Keratinocyte (primary cell): ENCODE measurements at regions not wholly inside any gene's neighbourhood (a gene's known extent, or its start where the extent isn't known, plus 50 kb on each side); places are given as distances from the start of the nearest gene placed in this dataset.
"Not testable (repeated sequence)": the region's sequence is repeated elsewhere in the genome, so short reads cannot be mapped to it uniquely, and the experiment has no call there.

Experiments used
- DNase-seq: peaks from one replicate; pipeline ENCODE4 v3.0.0-alpha.2; 2011; ENCODE audit warnings: low read depth, missing footprints, low spot score
- FAIRE-seq: peaks from 2 replicates; lab custom pipeline; 2011; peaks lifted over from hg19 to GRCh38; lab: Jason Lieb, UNC
- H2AFZ ChIP-seq: 2 replicates; pipeline ENCODE4 v1.6.0; 2012; ENCODE audit warnings: low read length, control low read depth, inconsistent platforms; ENCODE audit not compliant: control insufficient read depth
- H3K27ac ChIP-seq: 2 replicates; pipeline ENCODE4 v1.5.1; 2011; ENCODE audit warnings: low read length; ENCODE audit not compliant: control insufficient read depth, insufficient read depth
- H3K27me3 ChIP-seq: 3 replicates; pipeline ENCODE4 v1.6.0; 2011; ENCODE audit warnings: low read length; ENCODE audit not compliant: control insufficient read depth, insufficient read depth; ENCODE audit errors: extremely low read depth
- H3K36me3 ChIP-seq, 2 experiments: 2 replicates in 1 of 2; 3 replicates in 1 of 2; pipeline ENCODE4 v1.5.1; 2011; ENCODE audit warnings: low read length in 2 of 2, mild to moderate bottlenecking in 1 of 2; ENCODE audit not compliant: control insufficient read depth in 2 of 2, insufficient read depth in 2 of 2; ENCODE audit errors: extremely low read depth in 1 of 2
- H3K4me1 ChIP-seq: 3 replicates; pipeline ENCODE4 v1.5.1; 2011; ENCODE audit warnings: low read length; ENCODE audit not compliant: control insufficient read depth, insufficient read depth; ENCODE audit errors: extremely low read depth
- H3K4me2 ChIP-seq: 3 replicates; pipeline ENCODE4 v1.6.0; 2011; ENCODE audit warnings: low read depth, low read length; ENCODE audit not compliant: control insufficient read depth, insufficient read depth; ENCODE audit errors: extremely low read depth
- H3K4me3 ChIP-seq, 3 experiments: fragments of 200-600 bp in 1 of 3; sonication (generic) in 1 of 3; 2 replicates in 2 of 3; 3 replicates in 1 of 3; pipeline ENCODE4 v1.5.1; 2011 to 2016; ENCODE audit warnings: low read length in 3 of 3, mild to moderate bottlenecking in 3 of 3, control low read depth in 2 of 3, inconsistent platforms in 1 of 3, low read depth in 1 of 3, mixed read lengths in 1 of 3, mixed run types in 1 of 3, moderate library complexity in 1 of 3; ENCODE audit not compliant: control insufficient read depth in 2 of 3, insufficient read depth in 2 of 3; ENCODE audit errors: extremely low read depth in 1 of 3
- H3K79me2 ChIP-seq: 2 replicates; pipeline ENCODE4 v1.6.0; 2012; ENCODE audit warnings: low read length; ENCODE audit not compliant: control insufficient read depth, insufficient read depth
- H3K9ac ChIP-seq: 3 replicates; pipeline ENCODE4 v1.6.0; 2011; ENCODE audit warnings: low read length; ENCODE audit not compliant: control insufficient read depth, insufficient read depth; ENCODE audit errors: extremely low read depth
- H3K9me1 ChIP-seq: 3 replicates; pipeline ENCODE4 v1.6.0; 2011; ENCODE audit warnings: low read length; ENCODE audit not compliant: control insufficient read depth, insufficient read depth; ENCODE audit errors: extremely low read depth
- H3K9me3 ChIP-seq: 2 replicates; pipeline ENCODE4 v1.5.1; 2012; ENCODE audit warnings: low read depth, low read length; ENCODE audit not compliant: control insufficient read depth
- H4K20me1 ChIP-seq: 3 replicates; pipeline ENCODE4 v1.6.0; 2011; ENCODE audit warnings: low read length; ENCODE audit not compliant: control insufficient read depth, insufficient read depth; ENCODE audit errors: extremely low read depth
- CTCF ChIP-seq, 3 experiments: IDR thresholded peaks in 1 of 3; conservative IDR thresholded peaks in 1 of 3; optimal IDR thresholded peaks in 1 of 3; 2 replicates in 2 of 3; 3 replicates in 1 of 3; pipeline versions ENCODE3 to v1.5.1; 2011; ENCODE audit warnings: low read length in 3 of 3, mild to moderate bottlenecking in 3 of 3, moderate library complexity in 2 of 3, control low read depth in 1 of 3, inconsistent platforms in 1 of 3; ENCODE audit not compliant: insufficient read depth in 2 of 3; ENCODE audit errors: extremely low read depth in 1 of 3
- EZH2 ChIP-seq: IDR thresholded peaks from one replicate; pipeline ENCODE4 v1.6.1; 2012; ENCODE audit warnings: inconsistent platforms, mild to moderate bottlenecking, low read length, moderate library complexity
- dilution Hi-C: fragments of 300-500 bp; cut with MboI; formaldehyde crosslinking; loops from one replicate; pipeline ENCODE4 v1.7.0; 2020; ENCODE audit warnings: low sequenced_read_pairs; ENCODE audit not compliant: extremely low pct_ligation_motif_present

- Histone ChIP-seq H3K4me3 (no peak overlapping the region), H3K27ac (no peak overlapping the region), H2AFZ (no peak overlapping the region), H3K4me1 (no peaks in the 10 kb centered on the region), H3K9me3 (peaks cover 2% of the 10 kb centered on the region), H3K9ac (no peak overlapping the region), H3K27me3 (no peaks in the 10 kb centered on the region), H4K20me1 (no peaks in the 10 kb centered on the region), H3K4me2 (no peak overlapping the region), H3K79me2 (no peaks in the 10 kb centered on the region), H3K9me1 (no peaks in the 10 kb centered on the region), H3K36me3 (no peaks in the 10 kb centered on the region)
- dilution Hi-C loops = no loop called here
- DNase-seq (no peak), FAIRE-seq (no peak)
- TF ChIP-seq EZH2 (no peak), CTCF (optimal IDR thresholded peaks at IDR 0.05 in 1 of 3, IDR thresholded peaks at IDR 0.05 in 1 of 3, conservative IDR thresholded peaks at IDR 0.05 in 1 of 3; ENCODE audit: extremely low read depth in 1 of 3, insufficient read depth in 2 of 3, low read length in 3 of 3) (no peak)
Measured at GRCh38 chr4:189843413-189844009, 97.2 kb upstream of the FRG1 start.

GRCh38 chr4:189845145-189845846 lies 95.4 kb upstream of the FRG1 start:
- no peak for DNase-seq
- dilution Hi-C loops = no loop called here
- H3K9me1 ChIP-seq = no peaks in the 10 kb centered on the region
- peaks cover 2% of the 10 kb centered on the region for H3K9me3 ChIP-seq
- H3K9ac ChIP-seq = no peak overlapping the region
- no peak overlapping the region for H3K4me2 ChIP-seq
- H3K4me1 ChIP-seq = no peaks in the 10 kb centered on the region
- no peaks in the 10 kb centered on the region for H4K20me1 ChIP-seq
- H3K27ac ChIP-seq = no peak overlapping the region
- no peaks in the 10 kb centered on the region for H3K36me3 ChIP-seq
- FAIRE-seq = no peak
- H3K4me3 ChIP-seq = no peak overlapping the region
- TF ChIP-seq EZH2 (no peak), CTCF (optimal IDR thresholded peaks at IDR 0.05 in 1 of 3, IDR thresholded peaks at IDR 0.05 in 1 of 3, conservative IDR thresholded peaks at IDR 0.05 in 1 of 3; ENCODE audit: extremely low read depth in 1 of 3, insufficient read depth in 2 of 3, low read length in 3 of 3) (no peak)
- no peaks in the 10 kb centered on the region for H3K27me3 ChIP-seq
- no peak overlapping the region for H2AFZ ChIP-seq
- H3K79me2 ChIP-seq = no peaks in the 10 kb centered on the region

- H3K4me3 ChIP-seq, H3K4me1 ChIP-seq, H2AFZ ChIP-seq, DNase-seq, H3K9ac ChIP-seq, H3K9me3 ChIP-seq, FAIRE-seq, H3K36me3 ChIP-seq, H4K20me1 ChIP-seq, H3K27me3 ChIP-seq, H3K4me2 ChIP-seq, H3K9me1 ChIP-seq, H3K79me2 ChIP-seq, H3K27ac ChIP-seq, dilution Hi-C loops: not testable (repeated sequence)
Measured at GRCh38 chr4:189846094-189846493, 94.6 kb upstream of the FRG1 start.

GRCh38 chr4:189846608-189847007 lies 94.1 kb upstream of the FRG1 start:
- FAIRE-seq, H3K9me1 ChIP-seq, H4K20me1 ChIP-seq, dilution Hi-C loops, H2AFZ ChIP-seq, DNase-seq, H3K9me3 ChIP-seq, H3K4me2 ChIP-seq, H3K9ac ChIP-seq, H3K4me1 ChIP-seq, H3K4me3 ChIP-seq, H3K79me2 ChIP-seq, H3K36me3 ChIP-seq, H3K27ac ChIP-seq, H3K27me3 ChIP-seq: not testable (repeated sequence)
